ENCODE measurements at regions not wholly inside any gene's neighbourhood (a gene's known extent, or its start where the extent isn't known, plus 50 kb on each side); places are given as distances from the start of the nearest gene placed in this dataset.
"Not testable (repeated sequence)": the region's sequence is repeated elsewhere in the genome, so short reads cannot be mapped to it uniquely, and the experiment has no call there.

- DNase-seq: no peak
These were observed 180.3 kb upstream of the RTL1 start for GRCh38 chr14:101083564-101084435.

DNA sequence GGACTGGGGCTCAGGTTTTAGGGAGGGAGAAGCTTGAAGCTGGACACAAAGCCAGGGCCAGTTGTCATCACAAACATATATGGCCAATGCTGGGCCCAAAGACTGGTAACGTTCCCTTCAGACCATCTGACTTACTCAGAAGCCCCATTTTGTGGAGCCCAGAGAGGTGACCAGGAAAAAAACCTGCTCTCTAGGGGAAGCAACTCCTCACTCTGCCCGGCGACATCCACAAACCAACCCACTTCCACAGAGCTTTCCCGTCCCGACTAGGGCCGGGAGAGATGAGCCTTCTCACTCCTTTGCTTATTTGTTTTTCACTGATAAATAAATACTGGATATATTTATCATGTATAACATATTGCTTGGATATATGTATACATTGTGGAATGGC is 180.9 kb upstream of the RTL1 start:
- no peak for DNase-seq

DNA sequence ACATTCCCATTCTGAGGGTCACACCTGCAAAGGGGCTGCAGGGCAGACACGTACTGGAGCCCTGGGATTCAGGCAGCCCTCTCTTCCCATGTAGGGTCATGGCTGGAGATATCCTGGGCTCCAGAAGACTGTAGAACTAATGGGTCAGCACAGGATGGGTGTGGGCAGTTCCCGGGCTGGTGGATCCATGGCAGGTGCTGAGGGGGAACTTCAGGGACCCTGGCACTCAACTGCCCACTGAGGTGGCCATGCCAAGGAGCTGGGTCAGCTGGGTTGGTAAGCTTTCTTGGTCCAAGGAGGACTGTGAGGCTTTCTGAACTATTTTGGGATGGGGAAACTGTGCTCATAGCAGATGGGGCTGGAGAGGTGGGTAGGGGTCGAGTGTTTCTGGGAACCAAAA is 183.4 kb upstream of the RTL1 start:
- DNase-seq: no peak

DNA sequence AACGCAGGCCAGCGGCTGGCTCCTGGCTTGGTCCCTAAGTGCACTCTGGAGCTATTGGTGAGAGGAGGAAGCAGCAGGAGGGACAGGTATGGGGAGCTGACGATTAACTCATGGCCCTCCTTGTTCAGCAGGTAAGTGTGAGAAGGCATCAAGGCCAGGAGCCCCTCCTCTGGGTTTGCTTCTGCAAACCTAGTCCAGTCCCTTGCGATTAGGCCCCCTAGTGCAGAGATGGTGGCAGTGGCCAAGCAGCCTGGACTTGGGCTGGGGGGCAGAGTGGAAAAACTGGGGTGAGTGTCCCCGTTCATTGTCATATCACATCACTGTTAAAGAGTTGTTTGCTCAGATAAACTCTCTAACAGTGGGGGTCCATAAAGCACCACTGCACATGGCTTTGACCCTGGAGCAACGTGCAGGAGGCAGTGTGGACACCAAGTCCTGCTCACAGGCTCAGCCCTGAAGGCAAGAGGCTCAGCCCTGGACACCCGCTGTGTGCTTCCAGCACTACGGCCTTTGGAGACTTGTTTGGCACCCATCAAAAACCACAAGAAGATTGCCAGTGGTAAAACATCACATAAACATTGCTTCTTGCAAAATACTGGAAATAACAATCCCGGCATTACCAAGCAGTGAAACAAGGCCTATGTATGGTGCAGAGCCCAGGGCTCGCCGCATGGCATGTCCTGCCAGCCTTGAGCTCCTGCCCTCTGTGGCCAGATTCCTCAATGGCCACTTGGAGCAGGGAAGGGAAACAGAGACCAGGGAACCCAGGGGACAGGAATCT is 184.3 kb upstream of the RTL1 start:
- DNase-seq: no peak

- DNase-seq: no peak
These were observed 184.8 kb upstream of the RTL1 start for GRCh38 chr14:101088395-101088667.

- DNase-seq: no peak
These were observed 185.2 kb upstream of the RTL1 start for GRCh38 chr14:101088714-101089113.

DNA sequence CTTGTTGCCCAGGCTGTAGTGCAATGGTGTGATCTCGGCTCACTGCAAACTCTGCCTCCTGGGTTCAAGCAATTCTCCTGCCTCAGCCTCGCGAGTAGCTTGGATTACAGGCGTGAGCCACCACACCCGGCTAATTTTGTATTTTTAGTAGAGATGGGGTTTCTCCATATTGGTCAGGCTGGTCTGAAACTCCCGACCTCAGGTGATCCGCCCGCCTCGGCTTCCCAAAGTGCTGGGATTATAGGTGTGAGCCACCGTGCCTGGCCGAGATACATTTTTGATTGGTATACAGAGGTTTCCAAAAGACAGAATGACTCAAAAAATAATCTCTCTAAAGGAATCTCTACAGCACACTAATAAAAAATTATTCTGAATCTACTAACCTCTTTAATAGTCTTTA is 187.0 kb upstream of the RTL1 start:
- not testable (repeated sequence) for DNase-seq

DNA sequence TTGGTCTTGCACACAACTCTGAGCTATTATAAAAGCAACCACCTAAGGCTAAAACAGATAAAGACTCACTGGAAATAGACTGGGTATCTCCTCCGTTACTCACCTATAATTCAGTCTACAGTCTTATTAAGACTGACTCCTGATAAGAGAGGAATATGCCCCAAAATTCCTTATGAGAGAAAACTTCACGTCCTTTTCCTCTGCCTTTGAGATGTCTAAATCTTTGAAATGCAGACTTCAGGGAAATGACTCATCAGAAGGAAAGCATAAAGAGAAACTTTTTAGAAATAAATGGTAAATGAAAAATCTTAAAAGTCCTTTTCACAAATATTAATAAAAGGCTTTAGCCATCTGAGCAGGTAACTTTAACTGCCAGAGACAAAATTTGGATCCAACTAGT is 187.5 kb upstream of the RTL1 start:
- DNase-seq: no peak

DNA sequence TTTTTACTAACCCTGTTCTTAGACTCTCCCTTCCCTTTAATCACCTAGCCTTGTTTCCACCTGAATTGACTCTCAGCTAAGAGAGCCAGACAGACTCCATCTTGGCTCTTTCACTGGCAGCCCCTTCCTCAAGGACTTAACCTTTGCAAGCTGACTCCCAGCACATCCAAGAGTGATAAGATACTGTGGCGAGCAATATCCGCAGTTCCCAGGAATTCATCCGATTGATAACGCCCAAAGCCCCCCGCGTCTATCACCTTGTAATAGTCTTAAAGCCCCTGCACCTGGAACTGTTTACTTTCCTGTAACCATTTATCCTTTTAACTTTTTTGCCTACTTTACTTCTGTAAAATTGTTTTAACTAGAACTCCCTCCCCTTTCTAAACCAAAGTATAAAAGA is 191.4 kb upstream of the RTL1 start:
- DNase-seq: not testable (repeated sequence)

- DNase-seq: no peak
These were observed 193.0 kb upstream of the RTL1 start for GRCh38 chr14:101096551-101096950.

- no peak for DNase-seq
These were observed 193.7 kb upstream of the RTL1 start for GRCh38 chr14:101097109-101097793.

- no peak for DNase-seq
These were observed 194.7 kb upstream of the RTL1 start for GRCh38 chr14:101098177-101098576.

DNA sequence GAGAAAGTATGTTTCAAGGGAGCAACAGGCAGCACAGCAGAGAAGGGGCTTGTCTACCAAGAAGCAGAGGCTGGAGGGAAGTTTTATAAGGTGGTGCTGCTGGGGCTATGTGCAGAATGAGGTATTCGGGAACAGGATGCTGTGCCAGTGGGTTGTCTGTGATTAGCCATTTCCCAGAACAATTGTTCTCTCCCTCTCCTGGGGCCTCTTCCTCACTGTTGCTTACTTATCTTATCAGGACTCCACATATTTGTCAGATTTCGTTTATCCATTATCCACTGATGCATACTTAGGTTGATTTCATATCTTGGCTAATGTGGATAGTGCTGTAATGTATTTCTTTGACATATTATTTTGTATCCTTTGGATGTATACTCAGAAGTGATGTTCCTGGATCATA is 195.1 kb upstream of the RTL1 start:
- no peak for DNase-seq

- no peak for DNase-seq
These were observed 198.0 kb upstream of the RTL1 start for GRCh38 chr14:101101456-101102056.

- DNase-seq: no peak
These were observed 199.4 kb upstream of the RTL1 start for GRCh38 chr14:101102875-101103274.

DNA sequence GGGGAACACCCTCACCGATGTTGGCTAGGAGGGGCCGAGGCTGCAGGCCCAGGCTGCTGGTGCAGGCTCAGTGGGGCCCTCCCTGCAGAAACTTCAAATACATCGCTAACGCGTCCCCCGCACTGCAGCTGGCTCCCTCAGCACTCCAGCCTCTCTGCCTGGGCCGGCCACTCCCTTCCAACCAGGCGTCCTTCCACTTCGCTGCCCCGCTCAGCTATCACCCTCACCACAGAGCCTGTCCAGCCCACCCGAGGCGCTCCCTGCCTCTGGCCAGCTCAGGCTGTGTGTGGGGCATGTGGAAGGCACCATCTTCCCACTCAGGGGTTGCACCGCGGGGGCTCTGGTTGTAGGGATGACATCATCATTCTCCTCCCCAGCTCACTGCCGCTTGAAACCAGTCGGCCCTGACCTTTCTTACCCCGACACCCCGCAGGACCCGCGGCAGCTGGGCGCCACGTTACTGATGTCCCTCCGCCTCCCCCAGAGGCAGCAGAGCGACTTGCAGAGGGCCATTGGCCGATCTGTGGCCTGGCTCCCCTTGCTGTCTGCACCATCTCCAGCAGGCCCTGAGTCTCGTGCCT is 199.9 kb upstream of the RTL1 start:
- DNase-seq: no peak

- DNase-seq: no peak
These were observed 201.0 kb upstream of the RTL1 start for GRCh38 chr14:101104485-101104884.

DNA sequence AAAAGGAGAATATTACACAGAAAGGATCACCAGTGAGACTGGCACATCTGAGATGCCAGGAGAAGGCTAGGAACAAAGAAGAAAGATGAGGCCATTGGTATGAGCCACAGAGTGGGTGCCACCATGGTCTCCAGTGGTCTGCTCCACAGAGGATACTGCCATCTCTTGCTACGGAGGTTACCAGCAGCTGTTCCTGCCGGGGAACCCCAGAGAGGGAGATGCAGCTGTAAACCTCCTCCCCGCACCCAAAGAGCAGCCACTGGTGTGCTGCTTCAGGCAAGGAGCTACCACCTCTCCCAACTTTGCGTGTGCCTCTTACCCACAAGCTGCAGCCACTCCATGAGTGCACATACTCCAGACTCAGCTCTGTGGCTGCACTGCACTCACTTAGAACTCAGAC is 201.5 kb upstream of the RTL1 start:
- DNase-seq: no peak

DNA sequence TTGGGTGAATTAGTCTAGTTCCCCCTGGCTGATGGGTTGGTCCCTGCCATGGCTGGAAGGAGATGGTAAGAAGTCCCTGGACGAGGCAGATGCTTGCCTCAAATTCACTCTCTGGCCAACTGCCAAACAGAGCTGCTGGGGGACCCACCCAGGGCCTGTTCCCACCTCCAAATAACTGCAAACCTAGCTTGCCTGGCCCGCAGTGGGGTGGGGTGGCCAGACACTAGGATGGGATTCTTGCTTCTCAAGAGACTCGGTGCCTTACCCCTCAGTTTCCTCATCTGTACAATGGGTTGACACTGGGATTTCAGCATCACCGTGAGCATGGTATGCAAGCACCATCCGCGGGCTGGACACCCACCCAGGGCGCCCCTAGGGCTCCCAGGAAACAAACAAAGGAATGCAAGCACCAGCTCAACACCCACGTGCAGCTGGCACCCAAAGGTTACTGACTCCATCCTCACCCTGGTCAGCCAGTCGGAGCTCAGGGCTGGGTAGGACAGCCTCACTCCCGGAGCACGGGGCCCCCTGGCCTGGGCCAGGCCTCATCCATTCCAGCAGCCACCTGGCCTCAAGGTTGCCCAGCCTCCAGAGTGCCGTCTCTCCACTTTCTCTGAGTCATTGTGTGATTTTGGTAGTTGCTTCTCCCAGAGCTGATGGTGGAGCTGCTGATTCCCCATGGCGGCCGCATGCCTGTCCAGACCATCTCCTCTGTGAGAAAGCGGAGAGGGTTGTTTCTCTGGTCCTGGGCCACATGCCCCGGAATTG is 205.2 kb upstream of the RTL1 start:
- no peak for DNase-seq

- DNase-seq: no peak
These were observed 205.8 kb upstream of the RTL1 start for GRCh38 chr14:101109347-101109638.

GRCh38 chr14:101109981-101110728 is 206.6 kb upstream of the RTL1 start:
- DNase-seq: no peak
